ENCODE measurements at regions not wholly inside any gene's neighbourhood (a gene's known extent, or its start where the extent isn't known, plus 50 kb on each side); places are given as distances from the start of the nearest gene placed in this dataset.

DNA sequence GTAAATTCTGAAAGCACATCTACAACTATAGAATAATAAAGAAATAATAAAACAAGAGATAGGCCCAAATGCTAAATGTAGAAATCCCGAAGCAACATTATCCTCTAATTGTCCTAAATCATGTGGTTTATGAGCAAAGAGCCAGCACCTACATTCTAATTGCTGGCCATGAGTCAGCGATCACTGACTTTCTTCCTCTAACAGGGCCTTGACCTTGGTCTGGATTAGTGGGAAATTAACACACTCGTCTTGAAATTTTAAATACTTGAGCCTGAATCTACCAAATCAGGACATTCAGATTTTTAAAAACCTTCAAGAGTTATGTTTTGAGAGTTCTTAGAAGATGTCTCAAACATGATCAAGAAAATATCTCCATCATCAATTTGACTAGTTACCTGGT lies 727.6 kb downstream of the METTL15 start:
- TF ChIP-seq, protein P1, sequence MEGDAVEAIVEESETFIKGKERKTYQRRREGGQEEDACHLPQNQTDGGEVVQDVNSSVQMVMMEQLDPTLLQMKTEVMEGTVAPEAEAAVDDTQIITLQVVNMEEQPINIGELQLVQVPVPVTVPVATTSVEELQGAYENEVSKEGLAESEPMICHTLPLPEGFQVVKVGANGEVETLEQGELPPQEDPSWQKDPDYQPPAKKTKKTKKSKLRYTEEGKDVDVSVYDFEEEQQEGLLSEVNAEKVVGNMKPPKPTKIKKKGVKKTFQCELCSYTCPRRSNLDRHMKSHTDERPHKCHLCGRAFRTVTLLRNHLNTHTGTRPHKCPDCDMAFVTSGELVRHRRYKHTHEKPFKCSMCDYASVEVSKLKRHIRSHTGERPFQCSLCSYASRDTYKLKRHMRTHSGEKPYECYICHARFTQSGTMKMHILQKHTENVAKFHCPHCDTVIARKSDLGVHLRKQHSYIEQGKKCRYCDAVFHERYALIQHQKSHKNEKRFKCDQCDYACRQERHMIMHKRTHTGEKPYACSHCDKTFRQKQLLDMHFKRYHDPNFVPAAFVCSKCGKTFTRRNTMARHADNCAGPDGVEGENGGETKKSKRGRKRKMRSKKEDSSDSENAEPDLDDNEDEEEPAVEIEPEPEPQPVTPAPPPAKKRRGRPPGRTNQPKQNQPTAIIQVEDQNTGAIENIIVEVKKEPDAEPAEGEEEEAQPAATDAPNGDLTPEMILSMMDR (IDR thresholded peaks at IDR 0.05; ENCODE audit: insufficient read depth, low read depth, low read length) = no peak
- no peak for TF ChIP-seq EZH2 (IDR thresholded peaks at IDR 0.05; ENCODE audit: insufficient read depth, low read length)
